ENCODE measurements at regions not wholly inside any gene's neighbourhood (a gene's known extent, or its start where the extent isn't known, plus 50 kb on each side); places are given as distances from the start of the nearest gene placed in this dataset.

DNA sequence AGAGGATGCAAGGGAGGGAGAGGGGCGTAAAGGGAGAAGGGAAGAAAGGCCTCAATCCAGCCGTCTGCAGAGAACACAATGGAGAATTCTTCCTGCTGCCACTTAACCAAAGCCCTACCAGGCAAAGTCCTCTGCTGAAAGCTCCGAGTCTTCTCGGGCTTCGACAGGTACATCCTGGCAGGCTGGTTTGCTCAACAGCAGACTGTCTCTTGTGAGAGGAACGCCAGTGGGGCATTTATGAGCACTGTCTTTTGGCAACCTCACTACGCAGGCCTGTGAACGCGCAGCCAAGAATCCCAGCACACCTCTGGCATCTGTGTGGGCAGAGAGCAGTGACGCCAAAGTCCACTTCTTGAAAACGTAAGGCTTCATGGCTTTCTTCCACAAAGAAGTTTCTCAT lies 207.5 kb upstream of the FAM9B start:
- no peaks in the 10 kb centered on the region for H3K27me3 ChIP-seq (ENCODE audit: low read depth)
- intact Hi-C loops (cut with micrococcal nuclease): no loop called here
- H3K27ac ChIP-seq (replicated peaks): no peak overlapping the region
- no peaks in the 10 kb centered on the region for H3K36me3 ChIP-seq
- no peaks in the 10 kb centered on the region for H3K9me3 ChIP-seq (replicated peaks)
- H3K4me1 ChIP-seq: no peaks in the 10 kb centered on the region
- no peak for DNase-seq
- TF ChIP-seq, protein P1, sequence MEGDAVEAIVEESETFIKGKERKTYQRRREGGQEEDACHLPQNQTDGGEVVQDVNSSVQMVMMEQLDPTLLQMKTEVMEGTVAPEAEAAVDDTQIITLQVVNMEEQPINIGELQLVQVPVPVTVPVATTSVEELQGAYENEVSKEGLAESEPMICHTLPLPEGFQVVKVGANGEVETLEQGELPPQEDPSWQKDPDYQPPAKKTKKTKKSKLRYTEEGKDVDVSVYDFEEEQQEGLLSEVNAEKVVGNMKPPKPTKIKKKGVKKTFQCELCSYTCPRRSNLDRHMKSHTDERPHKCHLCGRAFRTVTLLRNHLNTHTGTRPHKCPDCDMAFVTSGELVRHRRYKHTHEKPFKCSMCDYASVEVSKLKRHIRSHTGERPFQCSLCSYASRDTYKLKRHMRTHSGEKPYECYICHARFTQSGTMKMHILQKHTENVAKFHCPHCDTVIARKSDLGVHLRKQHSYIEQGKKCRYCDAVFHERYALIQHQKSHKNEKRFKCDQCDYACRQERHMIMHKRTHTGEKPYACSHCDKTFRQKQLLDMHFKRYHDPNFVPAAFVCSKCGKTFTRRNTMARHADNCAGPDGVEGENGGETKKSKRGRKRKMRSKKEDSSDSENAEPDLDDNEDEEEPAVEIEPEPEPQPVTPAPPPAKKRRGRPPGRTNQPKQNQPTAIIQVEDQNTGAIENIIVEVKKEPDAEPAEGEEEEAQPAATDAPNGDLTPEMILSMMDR (IDR thresholded peaks at IDR 0.05; ENCODE audit: borderline replicate concordance): no peak
- no peak overlapping the region for H3K4me3 ChIP-seq

DNA sequence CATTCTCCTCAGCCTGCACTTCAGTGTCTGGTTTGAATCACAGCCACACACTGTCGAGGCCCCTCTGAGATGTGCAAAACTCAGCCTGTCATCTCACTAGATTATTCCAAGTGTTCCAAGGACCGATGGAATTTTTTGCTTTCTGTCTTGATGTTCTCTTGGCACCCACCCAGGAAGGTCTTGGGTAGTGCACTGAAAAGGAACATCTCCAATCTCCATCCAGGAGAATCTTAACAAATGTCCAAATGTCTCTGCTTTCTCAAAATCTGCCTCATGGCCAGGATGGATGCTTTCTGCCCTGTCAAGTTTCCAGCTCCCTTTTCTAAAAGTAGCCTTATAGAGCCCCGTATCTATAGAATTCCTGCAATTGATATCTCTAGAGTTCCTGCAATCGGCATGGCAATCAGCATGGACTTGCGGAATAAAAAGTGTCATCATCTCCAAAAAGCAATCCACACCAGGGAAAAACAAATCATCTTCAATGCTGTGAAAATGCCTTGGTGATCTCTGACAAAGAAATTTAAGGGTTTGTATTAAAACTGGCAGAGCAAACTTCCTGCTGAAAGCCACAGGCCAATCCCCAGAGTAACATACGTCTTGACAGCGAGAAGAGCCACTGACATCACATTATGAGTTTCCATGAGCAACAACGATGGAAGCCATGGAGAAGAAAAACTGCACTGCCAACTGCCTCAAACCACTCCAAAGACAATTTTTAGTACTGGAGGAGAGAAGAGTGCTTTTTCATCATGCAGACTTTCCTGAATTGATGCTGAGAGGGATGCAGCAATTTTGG lies 215.3 kb upstream of the FAM9B start:
- TF ChIP-seq, protein P1 (IDR thresholded peaks at IDR 0.05; ENCODE audit: borderline replicate concordance): no peak
- no peak overlapping the region for H3K27ac ChIP-seq (replicated peaks)
- no peak overlapping the region for H3K4me3 ChIP-seq
- H3K4me1 ChIP-seq: no peaks in the 10 kb centered on the region
- no peaks in the 10 kb centered on the region for H3K27me3 ChIP-seq (ENCODE audit: low read depth)
- DNase-seq: no peak
- no peaks in the 10 kb centered on the region for H3K36me3 ChIP-seq
- no peaks in the 10 kb centered on the region for H3K9me3 ChIP-seq (replicated peaks)
- intact Hi-C loops (cut with micrococcal nuclease): no loop called here

GRCh38 chrX:9252182-9252581 lies 212.7 kb upstream of the TBL1X start:
- Histone ChIP-seq H3K27me3 (ENCODE audit: low read depth) (no peaks in the 10 kb centered on the region), H3K4me1 (no peaks in the 10 kb centered on the region)
- TF ChIP-seq, protein P1 (IDR thresholded peaks at IDR 0.05; ENCODE audit: borderline replicate concordance): no peak

DNA sequence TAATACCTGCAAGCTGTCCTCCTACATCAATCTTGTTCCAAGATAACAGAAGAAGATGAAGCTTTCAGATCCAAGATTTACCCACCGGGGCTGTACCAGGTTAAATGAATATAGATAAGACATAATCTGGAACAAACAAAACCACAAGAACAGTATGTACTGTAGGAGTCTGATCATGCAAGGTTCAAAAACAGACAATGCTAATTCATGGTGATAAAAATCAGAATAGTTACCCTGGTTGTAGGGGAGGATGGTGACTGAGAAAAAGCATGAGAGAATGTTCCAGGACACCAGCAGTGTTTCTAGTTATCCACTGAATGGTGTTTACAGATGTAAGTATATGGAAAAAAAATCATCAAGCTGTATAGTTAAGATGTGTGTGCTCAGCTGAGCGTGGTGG lies 211.6 kb upstream of the TBL1X start:
- intact Hi-C loops (cut with micrococcal nuclease): no loop called here
- TF ChIP-seq, protein P1 (IDR thresholded peaks at IDR 0.05; ENCODE audit: borderline replicate concordance): no peak
- no peaks in the 10 kb centered on the region for H3K4me1 ChIP-seq
- no peaks in the 10 kb centered on the region for H3K9me3 ChIP-seq (replicated peaks)
- no peaks in the 10 kb centered on the region for H3K36me3 ChIP-seq
- no peak overlapping the region for H3K4me3 ChIP-seq
- H3K27me3 ChIP-seq (ENCODE audit: low read depth): no peaks in the 10 kb centered on the region
- no peak overlapping the region for H3K27ac ChIP-seq (replicated peaks)
- no peak for DNase-seq

More at GRCh38 chrX:9252182-9252581, 212.7 kb upstream of the TBL1X start:
- intact Hi-C loops (cut with micrococcal nuclease): no loop called here
- H3K4me3 ChIP-seq: no peak overlapping the region
- H3K36me3 ChIP-seq: no peaks in the 10 kb centered on the region
- H3K27ac ChIP-seq (replicated peaks): no peak overlapping the region
- DNase-seq: no peak
- no peaks in the 10 kb centered on the region for H3K9me3 ChIP-seq (replicated peaks)

GRCh38 chrX:9257718-9258420 lies 207.0 kb upstream of the TBL1X start:
- no peak overlapping the region for H3K27ac ChIP-seq (replicated peaks)
- TF ChIP-seq, protein P1 (IDR thresholded peaks at IDR 0.05; ENCODE audit: borderline replicate concordance): no peak
- no peak for DNase-seq
- no peak overlapping the region for H3K4me3 ChIP-seq
- no peaks in the 10 kb centered on the region for H3K27me3 ChIP-seq (ENCODE audit: low read depth)
- H3K36me3 ChIP-seq: no peaks in the 10 kb centered on the region
- intact Hi-C loops (cut with micrococcal nuclease): no loop called here
- no peaks in the 10 kb centered on the region for H3K4me1 ChIP-seq
- peaks cover 6% of the 10 kb centered on the region for H3K9me3 ChIP-seq (replicated peaks)

Data from left ventricle myocardium inferior (tissue), 1 donor.